Mesenchymal stem cell (in vitro differentiated cells and primary cell): ENCODE measurements at regions not wholly inside any gene's neighbourhood (a gene's known extent, or its start where the extent isn't known, plus 50 kb on each side); places are given as distances from the start of the nearest gene placed in this dataset.

Source experiments
- DNase-seq: peaks from one replicate; pipeline ENCODE4 v3.0.0-alpha.2; 2013
- H2AFZ ChIP-seq: one replicate; pipeline ENCODE4 v1.6.1; 2013; ENCODE audit warnings: low read depth, mild to moderate bottlenecking, control low read depth, inconsistent platforms, low read length, moderate library complexity
- H2AK5ac ChIP-seq: 2 replicates; pipeline ENCODE4 v1.6.1; 2013; ENCODE audit warnings: low read length, moderate library complexity, mild to moderate bottlenecking, inconsistent platforms; ENCODE audit not compliant: severe bottlenecking
- H2BK120ac ChIP-seq: one replicate; pipeline ENCODE4 v1.6.1; 2013; ENCODE audit warnings: low read depth, mild to moderate bottlenecking, inconsistent platforms, low read length, moderate library complexity
- H2BK12ac ChIP-seq, 2 experiments: one replicate each; pipeline ENCODE4 v1.6.1; 2013; ENCODE audit warnings: inconsistent platforms in 2 of 2, low read length in 2 of 2, mild to moderate bottlenecking in 2 of 2, moderate library complexity in 2 of 2, control low read depth in 1 of 2
- H2BK15ac ChIP-seq: one replicate; pipeline ENCODE4 v1.6.1; 2013; ENCODE audit warnings: mild to moderate bottlenecking, low read depth, inconsistent platforms; ENCODE audit not compliant: poor library complexity, severe bottlenecking
- H2BK5ac ChIP-seq: 2 replicates; pipeline ENCODE4 v1.6.1; 2013; ENCODE audit warnings: low read depth, mild to moderate bottlenecking, low read length, control low read depth, inconsistent platforms; ENCODE audit not compliant: poor library complexity, severe bottlenecking
- H3K14ac ChIP-seq, 2 experiments: one replicate each; pipeline ENCODE4 v1.6.1; 2013; ENCODE audit warnings: inconsistent platforms in 2 of 2, low read length in 2 of 2, control low read depth in 1 of 2, mild to moderate bottlenecking in 1 of 2, moderate library complexity in 1 of 2
- H3K18ac ChIP-seq, 2 experiments: one replicate each; pipeline ENCODE4 v1.6.1; 2013; ENCODE audit warnings: inconsistent platforms in 2 of 2, low read length in 2 of 2, control low read depth in 1 of 2, low read depth in 1 of 2, mild to moderate bottlenecking in 1 of 2
- H3K23ac ChIP-seq, 2 experiments: one replicate each; pipeline ENCODE4 v1.6.1; 2013; ENCODE audit warnings: inconsistent platforms in 2 of 2, low read length in 2 of 2, mild to moderate bottlenecking in 2 of 2, moderate library complexity in 2 of 2, control low read depth in 1 of 2
- H3K27ac ChIP-seq: 2 replicates; pipeline ENCODE4 v1.5.1; 2013; ENCODE audit warnings: mild to moderate bottlenecking, moderate library complexity, low read length, control low read depth, inconsistent platforms; ENCODE audit not compliant: poor library complexity, severe bottlenecking
- H3K27me3 ChIP-seq, 2 experiments: 2 replicates each; pipeline versions ENCODE4 v1.6.1 to v1.7.0; 2013; ENCODE audit warnings: low read length in 2 of 2, mild to moderate bottlenecking in 2 of 2, moderate library complexity in 2 of 2, control low read depth in 1 of 2, inconsistent platforms in 1 of 2; ENCODE audit not compliant: control insufficient read depth in 1 of 2, insufficient read depth in 1 of 2
- H3K36me3 ChIP-seq, 2 experiments: 2 replicates each; pipeline versions ENCODE4 v1.6.1 to v1.7.0; 2013; ENCODE audit warnings: low read length in 2 of 2, control low read depth in 1 of 2, inconsistent platforms in 1 of 2, low read depth in 1 of 2, mild to moderate bottlenecking in 1 of 2; ENCODE audit not compliant: insufficient read depth in 2 of 2, control insufficient read depth in 1 of 2
- H3K4ac ChIP-seq, 2 experiments: one replicate each; pipeline ENCODE4 v1.6.1; 2013; ENCODE audit warnings: inconsistent platforms in 2 of 2, low read length in 2 of 2, mild to moderate bottlenecking in 2 of 2, moderate library complexity in 2 of 2, control low read depth in 1 of 2, low read depth in 1 of 2
- H3K4me1 ChIP-seq: 2 replicates; pipeline ENCODE4 v1.6.1; 2013; ENCODE audit warnings: low read depth, low read length, control low read depth; ENCODE audit not compliant: control insufficient read depth, insufficient read depth
- H3K4me2 ChIP-seq: 2 replicates; pipeline ENCODE4 v1.6.1; 2013; ENCODE audit warnings: low read length, mild to moderate bottlenecking, inconsistent platforms; ENCODE audit not compliant: poor library complexity, severe bottlenecking
- H3K4me3 ChIP-seq, 2 experiments: 2 replicates each; pipeline versions ENCODE4 v1.5.1 to v1.7.0; 2013; ENCODE audit warnings: low read length in 2 of 2, mild to moderate bottlenecking in 2 of 2, control low read depth in 1 of 2, low read depth in 1 of 2; ENCODE audit not compliant: insufficient read depth in 1 of 2
- H3K79me1 ChIP-seq: replicated peaks from 2 replicates; pipeline ENCODE4 v1.6.1; 2013; ENCODE audit warnings: mild to moderate bottlenecking, control low read depth, low read length, inconsistent platforms; ENCODE audit not compliant: poor library complexity, severe bottlenecking
- H3K9ac ChIP-seq: 2 replicates; pipeline ENCODE4 v1.7.0; 2013; ENCODE audit warnings: mild to moderate bottlenecking, low read length, moderate library complexity
- H3K9me3 ChIP-seq: 2 replicates; pipeline ENCODE4 v1.7.0; 2013; ENCODE audit warnings: mild to moderate bottlenecking, low read length; ENCODE audit not compliant: control insufficient read depth
- H4K8ac ChIP-seq: one replicate; pipeline ENCODE4 v1.6.1; 2013; ENCODE audit warnings: inconsistent platforms, mild to moderate bottlenecking, low read length, moderate library complexity
- H4K91ac ChIP-seq: one replicate; pipeline ENCODE4 v1.6.1; 2013; ENCODE audit warnings: mild to moderate bottlenecking, low read length, inconsistent platforms
- WGBS: methylation state at CpG from one replicate; pipeline ENCODE4 v1.1.7; 2013; ENCODE audit warnings: mixed read lengths; 5-methylcytosine and 5-hydroxymethylcytosine counted together

- H3K18ac ChIP-seq: no peak overlapping the region
- no peak overlapping the region for H4K8ac ChIP-seq
- no peaks in the 10 kb centered on the region for H3K36me3 ChIP-seq
- no peak overlapping the region for H2AFZ ChIP-seq
- H3K4me3 ChIP-seq: no peak overlapping the region
- no peak overlapping the region for H4K91ac ChIP-seq
- no peak overlapping the region for H3K23ac ChIP-seq
- no peak overlapping the region for H3K9ac ChIP-seq
- H3K27ac ChIP-seq: no peak overlapping the region
- WGBS: 78% methylated on average over 23 of the region's 23 CpGs
- H3K27me3 ChIP-seq: no peaks in the 10 kb centered on the region
- no peak overlapping the region for H2BK15ac ChIP-seq
- no peak overlapping the region for H2BK120ac ChIP-seq
- H3K79me1 ChIP-seq: no peaks in the 10 kb centered on the region
- H2AK5ac ChIP-seq: no peak overlapping the region
- no peak overlapping the region for H3K14ac ChIP-seq
- no peak overlapping the region for H2BK5ac ChIP-seq
- peaks cover 10% of the 10 kb centered on the region for H3K4me1 ChIP-seq
- H3K4me2 ChIP-seq: peak overlapping the region; percentile 36
- H2BK12ac ChIP-seq: no peak overlapping the region
- no peak overlapping the region for H3K4ac ChIP-seq
- no peaks in the 10 kb centered on the region for H3K9me3 ChIP-seq
- DNase-seq: no peak
These were observed 515.7 kb downstream of the FRK start for GRCh38 chr6:115544765-115545671.

- Histone ChIP-seq H2AFZ (no peak overlapping the region), H3K23ac (no peak overlapping the region), H4K91ac (no peak overlapping the region), H2AK5ac (no peak overlapping the region), H3K4me3 (no peak overlapping the region), H4K8ac (no peak overlapping the region), H3K4ac (no peak overlapping the region), H2BK5ac (no peak overlapping the region), H3K79me1 (no peaks in the 10 kb centered on the region), H3K9ac (no peak overlapping the region), H3K9me3 (no peaks in the 10 kb centered on the region), H2BK120ac (no peak overlapping the region), H3K36me3 (no peaks in the 10 kb centered on the region), H3K14ac (no peak overlapping the region), H3K4me1 (peaks cover 6% of the 10 kb centered on the region), H2BK12ac (no peak overlapping the region), H3K18ac (no peak overlapping the region), H3K27me3 (no peaks in the 10 kb centered on the region), H3K4me2 (no peak overlapping the region), H2BK15ac (no peak overlapping the region), H3K27ac (no peak overlapping the region)
- 83% methylated on average over 1 of the region's 1 CpG for WGBS
- DNase-seq: no peak
These were observed 520.4 kb downstream of the FRK start for GRCh38 chr6:115540077-115540869.

DNA sequence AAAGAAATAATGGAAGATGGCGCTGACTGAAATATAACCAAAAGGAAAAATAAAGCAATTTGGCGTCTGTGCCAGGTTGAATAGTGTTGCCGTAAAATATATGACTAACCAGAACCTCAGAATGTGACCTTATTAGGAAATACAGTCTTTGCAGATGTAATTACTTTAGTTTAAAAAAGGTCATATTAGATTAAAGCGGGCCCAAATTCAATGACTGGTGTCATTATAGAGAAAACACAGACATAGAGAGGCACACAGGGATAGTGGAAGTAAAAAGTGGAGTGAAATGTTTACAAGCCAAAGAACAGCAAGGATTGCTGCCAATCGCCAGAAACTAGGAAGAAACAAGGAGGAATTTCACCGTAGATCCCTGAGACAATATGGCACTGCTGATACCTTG, 521.2 kb downstream of the FRK start:
- H2BK5ac ChIP-seq: no peak overlapping the region
- no peak overlapping the region for H4K91ac ChIP-seq
- H2BK120ac ChIP-seq: no peak overlapping the region
- H3K79me1 ChIP-seq: no peaks in the 10 kb centered on the region
- H2BK12ac ChIP-seq: no peak overlapping the region
- no peaks in the 10 kb centered on the region for H3K27me3 ChIP-seq
- no peak overlapping the region for H3K27ac ChIP-seq
- no peak overlapping the region for H3K18ac ChIP-seq
- H3K14ac ChIP-seq: no peak overlapping the region
- H3K4ac ChIP-seq: no peak overlapping the region
- no peaks in the 10 kb centered on the region for H3K4me1 ChIP-seq
- H3K9me3 ChIP-seq: no peaks in the 10 kb centered on the region
- 92% methylated on average over 5 of the region's 6 CpGs for WGBS
- no peak overlapping the region for H3K4me3 ChIP-seq
- H3K36me3 ChIP-seq: no peaks in the 10 kb centered on the region
- H3K4me2 ChIP-seq: no peak overlapping the region
- no peak overlapping the region for H4K8ac ChIP-seq
- H3K23ac ChIP-seq: no peak overlapping the region
- H2BK15ac ChIP-seq: no peak overlapping the region
- no peak overlapping the region for H2AK5ac ChIP-seq
- no peak overlapping the region for H3K9ac ChIP-seq
- no peak overlapping the region for H2AFZ ChIP-seq
- no peak for DNase-seq

- Histone ChIP-seq H4K8ac (no peak overlapping the region), H3K4me1 (no peaks in the 10 kb centered on the region), H2AK5ac (no peak overlapping the region), H3K9ac (no peak overlapping the region), H2BK5ac (no peak overlapping the region), H3K27ac (no peak overlapping the region), H3K23ac (no peak overlapping the region), H3K27me3 (no peaks in the 10 kb centered on the region), H2BK15ac (no peak overlapping the region), H2BK12ac (no peak overlapping the region), H3K18ac (no peak overlapping the region), H3K9me3 (peaks cover 5% of the 10 kb centered on the region), H2BK120ac (no peak overlapping the region), H3K79me1 (no peaks in the 10 kb centered on the region), H3K4me2 (no peak overlapping the region), H3K36me3 (no peaks in the 10 kb centered on the region), H3K4me3 (no peak overlapping the region), H3K4ac (no peak overlapping the region), H4K91ac (no peak overlapping the region), H3K14ac (no peak overlapping the region), H2AFZ (no peak overlapping the region)
- no peak for DNase-seq
- no CpG with 5 or more reads among the region's 2 CpGs for WGBS
These were observed 535.9 kb downstream of the FRK start for GRCh38 chr6:115524821-115525220.
